ENCODE measurements at regions not wholly inside any gene's neighbourhood (a gene's known extent, or its start where the extent isn't known, plus 50 kb on each side); places are given as distances from the start of the nearest gene placed in this dataset.

- no peak for DNase-seq
Observed at GRCh38 chr6:15993716-15994228, 135.1 kb upstream of the MYLIP start.

GRCh38 chr6:15990179-15990578, 138.7 kb upstream of the MYLIP start:
- no peak for DNase-seq

GRCh38 chr6:15989397-15989796, 139.5 kb upstream of the MYLIP start:
- no peak for DNase-seq

- DNase-seq = no peak
Observed at GRCh38 chr6:15987569-15987968, 141.3 kb upstream of the MYLIP start.

- DNase-seq = no peak
Observed at GRCh38 chr6:15986027-15986629, 142.8 kb upstream of the MYLIP start.

GRCh38 chr6:15985379-15985959, 143.4 kb upstream of the MYLIP start:
- no peak for DNase-seq

- DNase-seq = no peak
Observed at GRCh38 chr6:15981956-15982355, 146.9 kb upstream of the MYLIP start.

GRCh38 chr6:15980801-15981200, 148.1 kb upstream of the MYLIP start:
- no peak for DNase-seq

GRCh38 chr6:15978426-15978825, 150.5 kb upstream of the MYLIP start:
- no peak for DNase-seq

GRCh38 chr6:15977050-15977449, 151.8 kb upstream of the MYLIP start:
- no peak for DNase-seq

- DNase-seq = no peak
Observed at GRCh38 chr6:15974817-15975216, 154.1 kb upstream of the MYLIP start.

GRCh38 chr6:15970517-15970916, 158.4 kb upstream of the MYLIP start:
- no peak for DNase-seq

- DNase-seq = no peak
Observed at GRCh38 chr6:15969236-15969778, 159.6 kb upstream of the MYLIP start.

GRCh38 chr6:15968519-15968918, 160.4 kb upstream of the MYLIP start:
- DNase-seq = no peak

GRCh38 chr6:15966000-15966520, 162.8 kb upstream of the MYLIP start:
- no peak for DNase-seq

GRCh38 chr6:15962449-15962764, 166.5 kb upstream of the MYLIP start:
- no peak for DNase-seq

- no peak for DNase-seq
Observed at GRCh38 chr6:15961635-15962448, 167.0 kb upstream of the MYLIP start.

GRCh38 chr6:15960740-15961634, 167.9 kb upstream of the MYLIP start:
- DNase-seq = no peak

GRCh38 chr6:15957655-15958169, 171.2 kb upstream of the MYLIP start:
- no peak for DNase-seq

- DNase-seq = no peak
Observed at GRCh38 chr6:15956205-15957106, 172.4 kb upstream of the MYLIP start.

GRCh38 chr6:15955484-15955883, 173.4 kb upstream of the MYLIP start:
- DNase-seq = no peak

Data from stimulated activated CD4-positive, alpha-beta T cell treated with anti-CD3 and anti-CD28 coated beads, Interleukin-2, amount 100 ng/mL, for 48 hours (primary cell).